Osteoblast (primary cell): ENCODE measurements at regions not wholly inside any gene's neighbourhood (a gene's known extent, or its start where the extent isn't known, plus 50 kb on each side); places are given as distances from the start of the nearest gene placed in this dataset.
"Not testable (repeated sequence)": the region's sequence is repeated elsewhere in the genome, so short reads cannot be mapped to it uniquely, and the experiment has no call there.

Experiments
- DNase-seq: peaks from one replicate; pipeline ENCODE4 v3.0.0; 2011; ENCODE audit warnings: low spot score, mixed read lengths; ENCODE audit not compliant: insufficient read length; ENCODE audit errors: missing footprints
- H2AFZ ChIP-seq: 2 replicates; pipeline ENCODE4 v1.6.0; 2011; ENCODE audit warnings: mild to moderate bottlenecking, low read length
- H3K27ac ChIP-seq: 2 replicates; pipeline ENCODE4 v1.5.1; 2011; ENCODE audit warnings: mild to moderate bottlenecking, low read depth, low read length, moderate library complexity
- H3K27me3 ChIP-seq: 2 replicates; pipeline ENCODE4 v1.6.0; 2012; ENCODE audit warnings: mild to moderate bottlenecking, control low read depth, inconsistent platforms, low read length, moderate library complexity; ENCODE audit not compliant: insufficient read depth
- H3K36me3 ChIP-seq: 2 replicates; pipeline ENCODE4 v1.5.1; 2011; ENCODE audit warnings: mild to moderate bottlenecking, low read length, control low read depth, moderate library complexity; ENCODE audit not compliant: insufficient read depth
- H3K4me1 ChIP-seq: 2 replicates; pipeline ENCODE4 v1.5.1; 2011; ENCODE audit warnings: mild to moderate bottlenecking, low read length, control low read depth, moderate library complexity; ENCODE audit not compliant: insufficient read depth
- H3K4me2 ChIP-seq: 2 replicates; pipeline ENCODE4 v1.6.0; 2011; ENCODE audit warnings: mild to moderate bottlenecking, low read length; ENCODE audit not compliant: insufficient read depth
- H3K4me3 ChIP-seq: fragments of 200-600 bp; sonication (generic); 3 replicates; pipeline ENCODE4 v1.5.1; 2012; ENCODE audit warnings: mild to moderate bottlenecking, low read length, inconsistent platforms; ENCODE audit not compliant: insufficient read depth
- H3K79me2 ChIP-seq: 2 replicates; pipeline ENCODE4 v1.6.0; 2012; ENCODE audit warnings: mild to moderate bottlenecking, low read length, control low read depth, inconsistent platforms; ENCODE audit not compliant: insufficient read depth
- H3K9me3 ChIP-seq: 2 replicates; pipeline ENCODE4 v1.5.1; 2011; ENCODE audit warnings: low read depth, low read length, control low read depth
- H4K20me1 ChIP-seq: 2 replicates; pipeline ENCODE4 v1.6.0; 2012; ENCODE audit warnings: mild to moderate bottlenecking, low read length, control low read depth; ENCODE audit not compliant: insufficient read depth
- TF ChIP-seq, protein P1 (sequence below): IDR thresholded peaks from 2 replicates; pipeline ENCODE4 v1.5.1; 2011; ENCODE audit warnings: mild to moderate bottlenecking, low read depth, low read length, moderate library complexity; ENCODE audit errors: extremely low read depth

DNA sequence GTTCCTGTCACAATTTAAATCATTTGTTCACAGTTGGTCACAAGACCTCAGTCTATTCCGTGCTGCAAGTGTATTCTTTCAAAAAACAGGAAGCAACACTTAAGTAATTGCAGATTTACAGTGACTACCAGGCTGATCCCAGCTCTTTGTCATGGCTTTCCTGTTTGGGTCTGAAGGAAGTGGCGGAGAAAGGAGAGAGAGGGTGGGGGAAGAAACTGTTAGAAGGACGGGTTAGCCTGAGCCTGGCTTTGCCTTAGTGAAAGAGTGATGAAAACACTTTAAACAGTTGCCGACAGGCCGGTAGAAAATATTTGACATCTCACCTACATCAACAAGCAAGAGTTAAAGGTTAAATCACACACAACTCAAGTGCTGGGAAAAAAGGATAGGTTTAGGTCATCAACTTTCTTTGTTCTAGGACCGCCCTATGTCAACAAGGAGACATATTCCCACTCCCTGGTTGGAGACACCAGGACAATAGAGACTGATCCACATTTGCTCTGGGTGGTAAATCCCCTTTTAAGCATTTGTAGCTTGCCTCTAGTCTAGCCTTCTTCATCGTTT is 102.2 kb upstream of the DAB2 start:
- Histone ChIP-seq H3K4me3 (no peak overlapping the region), H3K27ac (no peak overlapping the region), H3K36me3 (no peaks in the 10 kb centered on the region), H3K4me2 (no peak overlapping the region), H4K20me1 (no peaks in the 10 kb centered on the region), H3K9me3 (no peaks in the 10 kb centered on the region), H3K4me1 (peaks cover 43% of the 10 kb centered on the region), H2AFZ (peak overlapping the region; percentile 3), H3K79me2 (no peaks in the 10 kb centered on the region), H3K27me3 (no peaks in the 10 kb centered on the region)
- no peak for DNase-seq
- TF ChIP-seq, protein P1, sequence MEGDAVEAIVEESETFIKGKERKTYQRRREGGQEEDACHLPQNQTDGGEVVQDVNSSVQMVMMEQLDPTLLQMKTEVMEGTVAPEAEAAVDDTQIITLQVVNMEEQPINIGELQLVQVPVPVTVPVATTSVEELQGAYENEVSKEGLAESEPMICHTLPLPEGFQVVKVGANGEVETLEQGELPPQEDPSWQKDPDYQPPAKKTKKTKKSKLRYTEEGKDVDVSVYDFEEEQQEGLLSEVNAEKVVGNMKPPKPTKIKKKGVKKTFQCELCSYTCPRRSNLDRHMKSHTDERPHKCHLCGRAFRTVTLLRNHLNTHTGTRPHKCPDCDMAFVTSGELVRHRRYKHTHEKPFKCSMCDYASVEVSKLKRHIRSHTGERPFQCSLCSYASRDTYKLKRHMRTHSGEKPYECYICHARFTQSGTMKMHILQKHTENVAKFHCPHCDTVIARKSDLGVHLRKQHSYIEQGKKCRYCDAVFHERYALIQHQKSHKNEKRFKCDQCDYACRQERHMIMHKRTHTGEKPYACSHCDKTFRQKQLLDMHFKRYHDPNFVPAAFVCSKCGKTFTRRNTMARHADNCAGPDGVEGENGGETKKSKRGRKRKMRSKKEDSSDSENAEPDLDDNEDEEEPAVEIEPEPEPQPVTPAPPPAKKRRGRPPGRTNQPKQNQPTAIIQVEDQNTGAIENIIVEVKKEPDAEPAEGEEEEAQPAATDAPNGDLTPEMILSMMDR = no peak

DNA sequence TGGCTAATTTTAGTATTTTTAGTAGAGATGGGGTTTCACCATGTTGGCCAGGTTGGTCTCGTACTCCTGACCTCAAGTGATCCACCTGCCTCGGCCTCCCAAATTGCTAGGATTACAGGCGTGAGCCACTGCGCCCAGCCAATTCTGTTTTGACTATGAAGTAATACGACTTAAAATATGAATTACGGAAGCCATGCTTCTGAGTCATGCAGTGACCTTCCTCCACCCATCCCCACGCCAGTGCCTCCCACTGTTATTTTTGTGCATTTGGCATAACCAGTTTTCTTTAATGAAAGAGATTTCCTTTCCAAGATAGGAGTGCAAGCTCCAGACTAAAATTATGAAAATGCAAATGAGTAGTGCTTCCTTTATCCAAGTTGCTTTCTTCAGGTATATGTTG is 101.0 kb upstream of the DAB2 start:
- H3K27me3 ChIP-seq, H3K4me3 ChIP-seq, H3K36me3 ChIP-seq, H3K79me2 ChIP-seq, H4K20me1 ChIP-seq, H2AFZ ChIP-seq, H3K9me3 ChIP-seq: not testable (repeated sequence)
- Histone ChIP-seq H3K4me2 (peak overlapping the region; percentile 4), H3K4me1 (peaks cover 45% of the 10 kb centered on the region), H3K27ac (peak overlapping the region; percentile 86)
- DNase-seq = peak; percentile 55

DNA sequence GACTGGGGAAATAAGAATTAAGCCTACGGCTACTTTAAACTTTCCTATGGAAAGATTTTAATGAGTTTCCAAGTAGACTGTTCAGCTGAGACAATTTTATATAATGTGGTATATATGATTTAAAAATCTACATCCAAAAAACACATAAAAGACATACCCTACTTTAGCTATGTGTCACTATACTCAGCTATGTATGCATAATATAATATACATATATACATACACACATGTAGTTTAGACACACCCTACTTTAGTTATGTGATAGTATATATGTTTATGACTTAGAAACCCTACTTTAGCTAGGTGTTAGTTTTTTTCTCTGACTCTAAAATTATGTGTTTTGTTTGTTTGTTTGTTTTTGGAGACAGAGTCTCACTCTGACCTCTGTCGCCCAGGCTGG is 100.5 kb upstream of the DAB2 start:
- no peaks in the 10 kb centered on the region for H3K79me2 ChIP-seq
- peak overlapping the region; percentile 86 for H3K27ac ChIP-seq
- H3K36me3 ChIP-seq = no peaks in the 10 kb centered on the region
- peaks cover 50% of the 10 kb centered on the region for H3K4me1 ChIP-seq
- DNase-seq = no peak
- TF ChIP-seq, protein P1 = no peak
- no peaks in the 10 kb centered on the region for H3K9me3 ChIP-seq
- H3K4me2 ChIP-seq = no peak overlapping the region
- H4K20me1 ChIP-seq = no peaks in the 10 kb centered on the region
- no peak overlapping the region for H3K4me3 ChIP-seq
- no peak overlapping the region for H2AFZ ChIP-seq
- H3K27me3 ChIP-seq = no peaks in the 10 kb centered on the region

DNA sequence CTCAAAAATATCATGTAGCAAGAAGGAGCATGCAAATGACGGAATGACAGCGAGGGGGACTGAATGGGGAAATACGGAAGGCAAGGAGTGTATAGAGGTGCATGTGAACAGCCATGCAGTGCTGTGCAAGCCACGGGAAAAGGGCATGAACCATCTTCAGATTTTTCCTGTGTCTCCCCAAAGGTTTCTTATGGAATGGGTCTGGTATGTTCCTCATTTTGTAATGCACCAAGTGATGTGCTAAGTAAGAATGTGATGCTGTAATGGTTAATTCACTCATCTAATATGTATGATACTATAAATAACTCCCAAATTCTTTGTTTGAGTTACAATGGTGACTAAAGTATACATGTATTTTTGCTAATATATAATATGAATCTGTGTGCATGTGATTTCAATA is 99.0 kb upstream of the DAB2 start:
- H3K27ac ChIP-seq = peak overlapping the region; percentile 86

More for the DNA sequence above, 99.0 kb upstream of the DAB2 start:
- peak; percentile 14 for DNase-seq
- Histone ChIP-seq H3K79me2 (no peaks in the 10 kb centered on the region), H3K4me2 (peak overlapping the region; percentile 57), H3K4me3 (no peak overlapping the region), H3K27me3 (no peaks in the 10 kb centered on the region), H4K20me1 (no peaks in the 10 kb centered on the region), H2AFZ (no peak overlapping the region), H3K36me3 (no peaks in the 10 kb centered on the region), H3K9me3 (no peaks in the 10 kb centered on the region), H3K4me1 (peaks cover 64% of the 10 kb centered on the region)
- TF ChIP-seq, protein P1 = no peak
